ENCODE measurements at regions not wholly inside any gene's neighbourhood (a gene's known extent, or its start where the extent isn't known, plus 50 kb on each side); places are given as distances from the start of the nearest gene placed in this dataset.
A peak's percentile ranks its signal among the peaks of the same experiment; 100 is the strongest.

GRCh38 chr5:107285772-107286171, 385.0 kb downstream of the EFNA5 start:
- no TSS peak for BruUV-seq (replicated peaks)
- no peak overlapping the region for H3K9ac ChIP-seq (ENCODE audit: low read length)
- CTCF ChIA-PET = no interaction called here
- H3K9me3 ChIP-seq (ENCODE audit: control insufficient read depth in 1 of 2, insufficient read depth in 1 of 2, low read depth in 1 of 2, low read length in 2 of 2) = no peaks in the 10 kb centered on the region
- H3K36me3 ChIP-seq (ENCODE audit: control insufficient read depth in 1 of 2, insufficient read depth in 2 of 2, low read length in 2 of 2) = no peaks in the 10 kb centered on the region
- no peaks in the 10 kb centered on the region for H3K4me1 ChIP-seq (ENCODE audit: control insufficient read depth in 1 of 2, insufficient read depth in 2 of 2, low read length in 2 of 2)
- H3K27me3 ChIP-seq (ENCODE audit: insufficient read depth, low read length) = no peaks in the 10 kb centered on the region
- no peak overlapping the region for H2AFZ ChIP-seq (ENCODE audit: low read depth, low read length, poor library complexity, severe bottlenecking)
- TF ChIP-seq, protein P1, sequence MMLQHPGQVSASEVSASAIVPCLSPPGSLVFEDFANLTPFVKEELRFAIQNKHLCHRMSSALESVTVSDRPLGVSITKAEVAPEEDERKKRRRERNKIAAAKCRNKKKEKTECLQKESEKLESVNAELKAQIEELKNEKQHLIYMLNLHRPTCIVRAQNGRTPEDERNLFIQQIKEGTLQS (IDR thresholded peaks at IDR 0.05) = no peak
- TF ChIP-seq POLR2A (IDR thresholded peaks at IDR 0.05; ENCODE audit: borderline replicate concordance, extremely low read depth, insufficient read depth, insufficient read length) (no peak), YY1 (IDR thresholded peaks at IDR 0.05; ENCODE audit: extremely low read depth, insufficient replicate concordance, low read depth, low read length) (no peak), CEBPB (IDR thresholded peaks at IDR 0.05; ENCODE audit: low read depth) (no peak), TCF7L2 (IDR thresholded peaks at IDR 0.05; ENCODE audit: borderline replicate concordance, extremely low read depth, insufficient read depth, insufficient read length) (no peak), EZH2 (IDR thresholded peaks at IDR 0.05) (no peak), ZBTB33 (IDR thresholded peaks at IDR 0.05; ENCODE audit: extremely low read depth, insufficient replicate concordance, low read length) (no peak), EGR1 (IDR thresholded peaks at IDR 0.05; ENCODE audit: low read depth) (no peak), ZNF274 (IDR thresholded peaks at IDR 0.05; ENCODE audit: low read depth, low read length) (no peak), SP1 (IDR thresholded peaks at IDR 0.05; ENCODE audit: low read depth) (no peak), CBX3 (IDR thresholded peaks at IDR 0.05; ENCODE audit: low read depth) (no peak), ELF1 (IDR thresholded peaks at IDR 0.05; ENCODE audit: borderline replicate concordance, low read depth) (no peak), SRF (IDR thresholded peaks at IDR 0.05; ENCODE audit: low read depth) (no peak)
- TF ChIP-seq, protein P2, sequence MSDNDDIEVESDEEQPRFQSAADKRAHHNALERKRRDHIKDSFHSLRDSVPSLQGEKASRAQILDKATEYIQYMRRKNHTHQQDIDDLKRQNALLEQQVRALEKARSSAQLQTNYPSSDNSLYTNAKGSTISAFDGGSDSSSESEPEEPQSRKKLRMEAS (IDR thresholded peaks at IDR 0.05) = no peak
- TF ChIP-seq, protein P3, sequence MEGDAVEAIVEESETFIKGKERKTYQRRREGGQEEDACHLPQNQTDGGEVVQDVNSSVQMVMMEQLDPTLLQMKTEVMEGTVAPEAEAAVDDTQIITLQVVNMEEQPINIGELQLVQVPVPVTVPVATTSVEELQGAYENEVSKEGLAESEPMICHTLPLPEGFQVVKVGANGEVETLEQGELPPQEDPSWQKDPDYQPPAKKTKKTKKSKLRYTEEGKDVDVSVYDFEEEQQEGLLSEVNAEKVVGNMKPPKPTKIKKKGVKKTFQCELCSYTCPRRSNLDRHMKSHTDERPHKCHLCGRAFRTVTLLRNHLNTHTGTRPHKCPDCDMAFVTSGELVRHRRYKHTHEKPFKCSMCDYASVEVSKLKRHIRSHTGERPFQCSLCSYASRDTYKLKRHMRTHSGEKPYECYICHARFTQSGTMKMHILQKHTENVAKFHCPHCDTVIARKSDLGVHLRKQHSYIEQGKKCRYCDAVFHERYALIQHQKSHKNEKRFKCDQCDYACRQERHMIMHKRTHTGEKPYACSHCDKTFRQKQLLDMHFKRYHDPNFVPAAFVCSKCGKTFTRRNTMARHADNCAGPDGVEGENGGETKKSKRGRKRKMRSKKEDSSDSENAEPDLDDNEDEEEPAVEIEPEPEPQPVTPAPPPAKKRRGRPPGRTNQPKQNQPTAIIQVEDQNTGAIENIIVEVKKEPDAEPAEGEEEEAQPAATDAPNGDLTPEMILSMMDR (IDR thresholded peaks at IDR 0.05 in 2 of 3, conservative IDR thresholded peaks at IDR 0.05 in 1 of 3; ENCODE audit: borderline replicate concordance in 1 of 3, insufficient read depth in 1 of 3, low read depth in 2 of 3, low read length in 2 of 3) = no peak
- RAD21 ChIA-PET (ENCODE audit: low non-redundant PET in 1 of 2, low total read pairs in 2 of 2, uncharacterized antibody in 2 of 2, unreplicated experiment in 2 of 2) = no interaction called here
- no peaks in the 10 kb centered on the region for H3K79me2 ChIP-seq (ENCODE audit: insufficient read depth, low read length)
- no peak overlapping the region for H3K27ac ChIP-seq (ENCODE audit: low read depth, low read length)
- ATAC-seq = 0 out of 2 replicates have a peak, but pooled peaks have one; percentile 11
- H3K4me2 ChIP-seq (ENCODE audit: low read length) = no peak overlapping the region
- H3K9me2 ChIP-seq (ENCODE audit: insufficient read depth) = no peaks in the 10 kb centered on the region
- intact Hi-C loops (cut with micrococcal nuclease) = no loop called here
- no peak for DNase-seq (ENCODE audit: low read depth, low spot score)
- no peak overlapping the region for H3K4me3 ChIP-seq (replicated peaks in 1 of 2; ENCODE audit: low read depth in 1 of 2, low read length in 2 of 2)
- H4K20me1 ChIP-seq (ENCODE audit: insufficient read depth) = no peaks in the 10 kb centered on the region
- POLR2A ChIA-PET = no interaction called here

All from HCT116 (cell line).